Right lobe of liver (tissue), 6 donors: ENCODE measurements at regions not wholly inside any gene's neighbourhood (a gene's known extent, or its start where the extent isn't known, plus 50 kb on each side); places are given as distances from the start of the nearest gene placed in this dataset.

Experiments
- ATAC-seq, 4 donors: fragments of 200-7000 bp; cut with Tn5 transposase; one replicate each; pipeline ENCODE4 v1.9.1; 2020; ENCODE audit warnings: mild to moderate bottlenecking in 4 of 4, moderate library complexity in 4 of 4
- DNase-seq, 3 donors: peaks; one replicate each; pipeline ENCODE4 v3.0.0-alpha.2; 2020
- H3K27ac ChIP-seq, 3 donors: fragments of 200-600 bp; one replicate each; pipeline ENCODE4 v1.8.0; 2022
- H3K27me3 ChIP-seq, 2 donors: fragments of 200-600 bp; one replicate each; pipeline ENCODE4 v1.8.0; 2022
- H3K36me3 ChIP-seq, 4 donors: fragments of 200-600 bp; sonication (generic) in 1 of 4; one replicate each; pipeline versions ENCODE4 v1.5.1 to v1.8.0; 2017 to 2022; ENCODE audit warnings: control low read depth in 1 of 4
- H3K4me1 ChIP-seq, 4 donors: fragments of 200-600 bp; sonication (generic) in 1 of 4; one replicate each; pipeline versions ENCODE4 v1.5.1 to v1.8.0; 2017 to 2022; ENCODE audit warnings: control low read depth in 1 of 4
- H3K4me3 ChIP-seq, 3 donors: fragments of 200-600 bp; one replicate each; pipeline ENCODE4 v1.8.0; 2022
- H3K9me3 ChIP-seq, 4 donors: fragments of 200-600 bp; sonication (generic) in 1 of 4; one replicate each; pipeline versions ENCODE4 v1.5.1 to v1.8.0; 2017 to 2022; ENCODE audit warnings: control low read depth in 1 of 4
- CTCF ChIP-seq, 4 donors: fragments of 200-600 bp in 3 of 4; fragments of 450-650 bp in 1 of 4; IDR thresholded peaks; one replicate each; pipeline versions ENCODE4 v1.5.1 to v1.8.0; 2016 to 2022; ENCODE audit warnings: antibody characterized with exemption in 4 of 4, mild to moderate bottlenecking in 2 of 4
- POLR2A ChIP-seq: fragments of 450-650 bp; IDR thresholded peaks from one replicate; pipeline ENCODE4 v1.6.1; 2017; ENCODE audit warnings: antibody characterized with exemption, mild to moderate bottlenecking
- WGBS: methylation state at CpG from one replicate; pipeline ENCODE4 v1.1.6; 2018; ENCODE audit warnings: low coverage, low lambda C conversion rate; ENCODE audit not compliant: insufficient coverage; ENCODE audit errors: missing lambda C conversion rate; 5-methylcytosine and 5-hydroxymethylcytosine counted together
- intact Hi-C, 2 donors: fragments of 100-400 bp; cut with DNase I; formaldehyde crosslinking; loops; one replicate each; pipeline versions ENCODE4 v1.11.2 to v1.14.1; 2022
- donor health status: DM: no; HTN: yes; CAD: no.
- donor health status: DM: no; HTN: no; CAD: no.
- donor health status: DM: no; HTN: no; CAD: no.
- donor health status: DM: no; HTN: yes; CAD: no.
- donor health status: DM: no; HTN: yes; CAD: no.

GRCh38 chr5:28346696-28347095, 1308.3 kb upstream of the CDH9 start:
- DNase-seq = no peak

GRCh38 chr5:28344836-28345433, 1306.5 kb upstream of the CDH9 start:
- ATAC-seq = peak; percentile 79 to 87 (median 83)
- intact Hi-C loops = no loop called here

More at GRCh38 chr5:28346696-28347095, 1308.3 kb upstream of the CDH9 start:
- ATAC-seq = no peak
- H3K36me3 ChIP-seq = no peaks in the 10 kb centered on the region
- no peaks in the 10 kb centered on the region for H3K4me1 ChIP-seq
- WGBS = 69% methylated on average over 3 of the region's 5 CpGs
- intact Hi-C loops = no loop called here
- H3K9me3 ChIP-seq = no peaks in the 10 kb centered on the region
- no peak overlapping the region for H3K27ac ChIP-seq
- no peak for TF ChIP-seq POLR2A
- no peak for TF ChIP-seq CTCF (IDR thresholded peaks at IDR 0.05)
- H3K27me3 ChIP-seq = no peaks in the 10 kb centered on the region
- H3K4me3 ChIP-seq = no peak overlapping the region

GRCh38 chr5:28329176-28329575, 1290.8 kb upstream of the CDH9 start:
- Histone ChIP-seq H3K36me3 (no peaks in the 10 kb centered on the region), H3K27ac (no peak overlapping the region), H3K4me3 (no peak overlapping the region), H3K27me3 (no peaks in the 10 kb centered on the region), H3K9me3 (no peaks in the 10 kb centered on the region), H3K4me1 (no peaks in the 10 kb centered on the region)
- DNase-seq (no peak), ATAC-seq (no peak)
- no peak for TF ChIP-seq POLR2A
- no peak for TF ChIP-seq CTCF (IDR thresholded peaks at IDR 0.05)
- intact Hi-C loops = no loop called here

More at GRCh38 chr5:28344836-28345433, 1306.5 kb upstream of the CDH9 start:
- Histone ChIP-seq H3K36me3 (no peaks in the 10 kb centered on the region), H3K9me3 (no peaks in the 10 kb centered on the region), H3K4me1 (no peaks in the 10 kb centered on the region), H3K27me3 (no peaks in the 10 kb centered on the region), H3K4me3 (no peak overlapping the region), H3K27ac (no peak overlapping the region)
- DNase-seq = no peak
- TF ChIP-seq CTCF (IDR thresholded peaks at IDR 0.05) (peak; percentile 52 to 76 (median 64)), POLR2A (no peak)
- WGBS = 11% methylated on average over 5 of the region's 5 CpGs

GRCh38 chr5:28328681-28329080, 1290.3 kb upstream of the CDH9 start:
- Histone ChIP-seq H3K36me3 (no peaks in the 10 kb centered on the region), H3K4me1 (no peaks in the 10 kb centered on the region), H3K4me3 (no peak overlapping the region), H3K27ac (no peak overlapping the region), H3K9me3 (no peaks in the 10 kb centered on the region), H3K27me3 (no peaks in the 10 kb centered on the region)
- TF ChIP-seq POLR2A (no peak), CTCF (IDR thresholded peaks at IDR 0.05) (no peak)
- intact Hi-C loops = no loop called here
- ATAC-seq = no peak
- DNase-seq = no peak

- TF ChIP-seq POLR2A (no peak), CTCF (IDR thresholded peaks at IDR 0.05) (no peak)
- intact Hi-C loops = no loop called here
- Histone ChIP-seq H3K9me3 (peaks cover 0 to 4% (median 0%) of the 10 kb centered on the region in 4 donors), H3K27ac (no peak overlapping the region), H3K4me3 (no peak overlapping the region), H3K4me1 (no peaks in the 10 kb centered on the region), H3K27me3 (no peaks in the 10 kb centered on the region), H3K36me3 (no peaks in the 10 kb centered on the region)
- ATAC-seq (no peak), DNase-seq (no peak)
- 18% methylated on average over 2 of the region's 2 CpGs for WGBS
Measured at GRCh38 chr5:28324174-28324573, 1285.8 kb upstream of the CDH9 start.
